ENCODE measurements at regions not wholly inside any gene's neighbourhood (a gene's known extent, or its start where the extent isn't known, plus 50 kb on each side); places are given as distances from the start of the nearest gene placed in this dataset.
"Not testable (repeated sequence)": the region's sequence is repeated elsewhere in the genome, so short reads cannot be mapped to it uniquely, and the experiment has no call there.

DNA sequence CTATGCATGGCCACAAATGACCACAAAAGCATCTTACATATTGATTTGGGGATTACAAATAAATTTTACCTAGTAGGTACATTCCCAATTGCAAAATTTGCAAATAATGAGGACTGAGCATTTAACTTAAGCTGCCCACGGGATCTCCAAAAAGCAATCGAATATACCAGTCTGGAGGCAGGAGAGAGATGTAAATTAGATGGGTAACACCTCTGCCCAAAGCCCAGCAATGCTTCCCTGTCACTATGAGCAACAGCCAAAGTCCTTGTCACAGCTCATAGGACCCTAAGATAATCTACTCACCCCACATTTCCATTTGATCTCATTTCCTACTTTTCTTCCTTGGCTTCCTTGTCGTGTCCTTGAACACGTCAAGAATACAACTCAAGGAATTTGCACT is 172.2 kb downstream of the SUCLG1 start:
- DNase-seq, result no peak

GRCh38 chr2:84285056-84285747 is 173.9 kb downstream of the SUCLG1 start:
- no peak for DNase-seq

GRCh38 chr2:84283506-84283905 is 175.6 kb downstream of the SUCLG1 start:
- no peak for DNase-seq

GRCh38 chr2:84281510-84281909 is 177.6 kb downstream of the SUCLG1 start:
- no peak for DNase-seq

DNA sequence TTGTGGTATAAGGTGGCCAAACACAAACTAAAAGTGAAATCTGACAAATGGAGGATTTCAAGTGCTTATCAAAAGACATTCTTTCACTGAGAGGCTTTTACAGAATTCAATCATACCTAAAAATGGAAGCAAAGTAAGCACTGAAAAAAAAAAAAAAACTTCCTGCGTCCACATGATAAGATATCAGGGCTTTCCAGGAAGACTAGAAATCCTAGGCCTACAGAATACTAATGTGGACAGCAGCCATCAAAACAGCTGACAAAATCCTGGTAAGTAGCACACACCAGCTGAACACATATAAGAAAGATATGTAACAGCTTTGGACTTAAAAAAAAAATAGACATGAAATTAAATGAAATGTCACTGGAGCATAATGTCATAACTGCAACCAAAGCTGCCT is 178.2 kb downstream of the SUCLG1 start:
- no peak for DNase-seq

GRCh38 chr2:84278386-84278785 is 180.7 kb downstream of the SUCLG1 start:
- no peak for DNase-seq

GRCh38 chr2:84276590-84277255 is 182.4 kb downstream of the SUCLG1 start:
- DNase-seq, result no peak

DNA sequence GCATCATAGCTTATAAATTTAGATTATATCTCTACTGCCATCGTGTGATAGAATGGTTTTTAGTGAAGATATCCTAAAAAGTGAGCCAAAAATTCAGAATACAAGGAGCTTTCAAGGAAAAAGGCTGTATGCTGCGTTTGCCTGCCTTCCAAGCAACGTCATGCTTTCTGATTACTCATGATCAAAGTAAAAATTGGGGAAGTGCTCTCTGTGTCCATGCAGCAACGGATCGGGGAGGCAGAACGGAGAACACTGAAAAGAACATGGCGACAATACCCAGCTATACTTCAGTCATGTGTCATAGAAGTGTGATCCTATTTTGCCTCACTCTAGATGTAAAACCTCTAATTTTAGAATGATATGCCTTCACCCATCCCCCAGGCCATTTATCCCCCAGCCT is 185.7 kb downstream of the SUCLG1 start:
- DNase-seq, result no peak

- no peak for DNase-seq
Observed at GRCh38 chr2:84271977-84272376, 187.1 kb downstream of the SUCLG1 start.

DNA sequence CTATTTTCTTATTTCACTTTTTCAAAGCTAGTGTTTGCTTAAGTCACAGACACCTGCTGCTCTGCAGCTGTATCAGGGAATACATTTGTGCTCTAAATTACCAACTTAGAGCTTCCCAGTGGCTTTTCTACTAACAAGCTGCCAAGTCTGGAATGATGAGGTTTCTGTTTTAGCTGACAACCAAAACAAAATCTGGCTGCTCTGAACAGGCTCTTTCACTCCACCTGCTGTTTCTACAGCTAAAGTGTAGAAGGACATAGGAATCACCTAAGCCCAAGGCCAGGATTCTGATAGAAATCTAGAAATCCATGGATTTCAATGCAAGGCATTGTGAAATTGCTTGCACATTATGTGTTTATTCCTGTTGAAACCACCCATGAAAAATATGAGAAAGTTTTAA is 201.2 kb downstream of the SUCLG1 start:
- DNase-seq, result no peak

- DNase-seq, result no peak
Observed at GRCh38 chr2:84251651-84252302, 207.3 kb downstream of the SUCLG1 start.

DNA sequence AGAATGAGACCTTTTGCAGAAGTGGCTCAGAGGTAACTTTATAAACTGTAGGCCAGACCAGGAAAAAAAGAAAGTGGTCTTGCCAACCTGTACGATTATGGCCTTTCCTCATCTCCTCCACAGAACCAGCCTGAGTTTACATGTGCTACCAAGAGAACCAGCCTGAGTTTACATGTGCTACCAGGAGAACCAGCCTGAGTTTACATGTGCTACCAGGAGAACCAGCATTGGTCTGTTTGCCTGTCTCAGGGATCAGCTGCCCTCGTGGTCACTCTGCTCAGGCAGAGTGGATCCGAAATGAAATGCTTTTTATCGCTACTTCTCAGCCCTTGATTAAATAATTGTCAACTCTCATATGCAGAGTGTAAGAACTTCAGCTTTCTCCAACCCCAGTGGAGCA is 209.9 kb downstream of the SUCLG1 start:
- no peak for DNase-seq

DNA sequence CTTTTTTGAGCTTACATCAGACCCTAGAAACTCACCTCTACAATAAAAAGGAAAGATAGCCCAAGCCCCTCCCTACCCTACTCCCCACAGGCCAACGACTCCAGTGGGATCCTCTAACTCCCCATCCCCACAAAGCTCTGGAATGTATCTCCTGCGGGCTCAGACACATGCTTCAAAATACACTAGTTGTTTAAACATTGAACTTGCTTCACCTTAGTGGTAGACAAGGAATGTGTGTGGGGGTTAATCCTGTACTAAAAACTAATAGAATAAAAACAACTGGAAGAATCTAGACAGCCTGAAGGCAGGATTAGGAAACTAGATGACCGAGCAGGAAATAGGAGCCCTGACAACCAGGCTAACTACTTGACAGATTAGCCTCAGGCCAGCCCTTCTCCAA is 211.5 kb downstream of the SUCLG1 start:
- DNase-seq, result no peak

DNA sequence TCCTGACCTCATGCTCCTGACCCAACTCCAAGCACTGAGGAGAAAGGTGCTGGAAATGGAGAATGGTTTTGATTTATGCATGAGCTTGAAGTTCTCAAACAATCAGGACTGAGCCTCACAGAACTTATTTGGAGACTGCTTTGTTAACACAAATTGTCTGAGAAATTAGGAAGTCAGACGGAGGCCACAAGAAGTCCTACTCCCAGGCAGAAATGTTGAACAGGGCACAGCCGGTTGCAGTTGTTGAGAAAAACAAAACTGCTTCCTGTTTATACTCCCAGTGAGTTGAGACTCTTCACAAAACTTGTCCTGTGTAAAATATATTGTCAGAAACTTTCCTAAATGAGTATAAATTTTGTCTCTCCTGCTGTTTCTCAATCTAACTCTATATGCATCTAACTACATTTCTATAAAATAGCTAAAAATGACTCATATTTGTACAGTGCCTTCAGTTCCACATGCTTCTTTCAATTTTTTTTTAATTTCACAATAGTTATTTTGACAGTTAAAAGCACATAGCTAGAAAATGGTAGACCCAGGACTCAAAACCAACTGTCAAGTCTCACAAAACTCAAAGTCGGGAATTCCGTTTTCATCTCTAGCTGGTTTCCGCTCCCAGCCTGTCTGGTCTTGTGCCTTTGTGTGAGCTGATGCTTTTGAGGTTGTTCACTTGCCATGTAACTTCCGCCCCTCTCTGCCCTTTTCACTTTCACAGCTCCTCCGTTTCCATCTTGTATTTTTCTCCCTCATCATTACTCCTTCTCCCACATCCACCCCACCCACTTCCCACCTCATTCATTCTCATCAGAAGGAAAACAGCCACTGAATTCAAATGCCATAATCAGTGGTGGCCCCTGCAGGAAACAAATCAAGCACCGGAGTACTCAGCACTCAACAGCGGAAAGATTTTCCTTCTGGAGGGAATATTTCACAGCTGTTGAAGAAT is 215.0 kb downstream of the SUCLG1 start:
- no peak for DNase-seq

DNA sequence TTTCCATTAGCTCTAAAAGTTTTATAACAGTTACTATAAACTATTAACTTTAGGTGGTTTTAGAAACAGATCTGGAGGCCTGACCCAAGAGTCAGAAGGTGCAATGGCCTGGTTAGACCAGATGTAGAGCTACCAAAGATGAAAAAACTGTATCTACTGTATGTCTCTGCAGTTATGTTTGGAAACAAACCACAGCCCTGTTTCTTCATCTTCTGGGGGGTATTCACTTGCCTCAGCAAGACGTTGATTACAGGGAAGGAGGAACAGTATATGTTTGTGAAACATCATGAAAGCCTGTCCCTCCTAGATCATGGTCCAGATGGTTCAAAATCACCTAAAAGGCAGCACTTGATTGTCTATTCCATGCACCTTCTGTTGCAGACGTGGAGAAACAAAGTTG is 220.2 kb downstream of the SUCLG1 start:
- no peak for DNase-seq

- DNase-seq, result no peak
Observed at GRCh38 chr2:84236288-84236687, 222.8 kb downstream of the SUCLG1 start.

DNA sequence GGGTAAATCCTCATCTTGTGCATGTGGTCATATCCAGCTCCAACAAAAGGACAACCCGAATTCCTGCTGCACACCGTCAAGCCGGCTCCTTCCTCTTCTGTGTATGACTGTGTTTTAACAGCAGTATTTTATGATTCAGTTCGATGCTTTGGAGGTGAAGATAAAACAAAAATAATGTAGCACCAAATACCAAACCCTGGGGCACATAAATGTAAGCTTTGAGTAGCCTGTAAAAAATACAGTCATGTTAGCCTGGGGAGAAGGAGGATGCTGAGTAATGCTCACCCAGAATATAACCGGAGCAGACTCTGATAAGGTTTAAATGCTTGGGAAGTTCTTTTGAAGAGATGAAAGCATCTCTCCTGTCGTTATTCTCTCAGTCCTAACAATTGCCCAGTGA is 225.0 kb downstream of the SUCLG1 start:
- no peak for DNase-seq

- DNase-seq, result no peak
Observed at GRCh38 chr2:84231478-84231877, 227.6 kb downstream of the SUCLG1 start.

DNA sequence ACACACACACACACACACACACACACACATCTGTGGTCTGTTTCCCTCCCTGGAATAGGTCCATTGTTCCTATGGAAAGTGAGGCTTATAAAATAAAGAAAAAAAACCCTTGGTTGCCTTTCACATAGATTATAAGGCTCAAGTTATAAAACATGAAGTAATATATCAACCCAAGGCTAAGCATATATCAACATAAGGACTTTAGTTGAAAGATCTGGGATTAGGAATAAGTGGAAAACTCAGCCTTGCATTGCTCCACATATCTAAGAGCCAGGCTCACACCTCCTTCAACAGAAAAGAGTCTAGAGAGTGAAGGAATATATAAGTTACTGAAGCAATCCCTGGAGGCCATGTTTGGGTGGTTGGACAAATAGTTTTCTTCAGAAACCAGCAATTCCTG is 235.0 kb downstream of the SUCLG1 start:
- no peak for DNase-seq

DNA sequence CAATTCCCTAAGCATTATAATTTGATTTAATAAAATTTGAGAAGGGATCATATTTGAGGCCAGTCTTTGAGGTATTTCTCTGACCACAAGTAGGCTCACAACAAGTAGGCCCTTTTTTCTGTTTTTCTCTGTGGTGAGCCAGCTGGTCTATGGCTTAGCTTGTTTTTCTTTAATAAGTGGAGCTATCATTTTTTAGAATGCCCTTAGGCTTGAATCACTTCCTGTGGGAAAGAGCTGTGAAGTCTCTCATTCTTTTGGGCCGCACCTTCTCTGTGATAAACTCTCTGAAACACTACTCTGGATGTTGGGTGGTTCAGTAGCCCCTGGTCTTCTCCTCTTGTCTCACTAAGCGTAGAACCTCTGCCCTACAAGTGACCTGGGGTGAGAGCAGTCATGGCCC is 235.9 kb downstream of the SUCLG1 start:
- DNase-seq, result no peak

DNA sequence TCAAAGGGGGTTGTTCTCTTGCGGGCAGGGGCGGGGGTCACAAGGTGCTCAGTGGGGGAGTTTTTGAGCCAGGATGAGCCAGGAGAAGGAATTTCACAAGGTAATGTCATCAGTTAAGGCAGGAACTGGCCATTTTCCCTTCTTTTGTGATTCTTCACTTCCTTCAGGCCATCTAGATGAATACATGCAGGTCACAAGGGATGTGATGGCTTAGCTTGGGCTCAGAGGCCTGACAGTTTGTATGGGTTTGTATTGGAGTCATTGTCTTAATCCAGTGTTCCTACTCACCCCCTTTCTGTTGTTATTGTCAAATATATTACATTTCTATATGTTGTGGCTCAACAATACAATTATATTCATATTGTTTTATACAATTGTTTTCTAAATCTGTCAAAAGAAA is 238.0 kb downstream of the SUCLG1 start:
- DNase-seq, result not testable (repeated sequence)

- DNase-seq, result no peak
Observed at GRCh38 chr2:84217456-84217855, 241.6 kb downstream of the SUCLG1 start.

- no peak for DNase-seq
Observed at GRCh38 chr2:84214455-84214854, 244.6 kb downstream of the SUCLG1 start.
